Adrenal gland (tissue), 9 donors: ENCODE measurements at regions not wholly inside any gene's neighbourhood (a gene's known extent, or its start where the extent isn't known, plus 50 kb on each side); places are given as distances from the start of the nearest gene placed in this dataset.
"Not testable (repeated sequence)": the region's sequence is repeated elsewhere in the genome, so short reads cannot be mapped to it uniquely, and the experiment has no call there.

ENCODE experiments used
- DNase-seq, 7 donors: peaks; one replicate each; pipeline ENCODE4 v3.0.0-alpha.2; 2019 to 2020
- H3K27ac ChIP-seq, 5 donors: fragments of 200-600 bp; sonication (generic) in 4 of 5; 1 replicate in 3 of 5; 2 replicates in 2 of 5; pipeline versions ENCODE4 v1.5.1 to v1.8.0; 2016 to 2020; ENCODE audit warnings: mild to moderate bottlenecking in 1 of 5
- H3K27me3 ChIP-seq: fragments of 200-600 bp; 2 replicates; pipeline ENCODE4 v1.8.0; 2021
- H3K36me3 ChIP-seq, 2 donors: fragments of 200-600 bp; replicated peaks in 1 of 2; 1 replicate in 1 of 2; 2 replicates in 1 of 2; pipeline versions ENCODE4 v1.5.1 to v1.8.0; 2018 to 2022
- H3K4me1 ChIP-seq, 2 donors: fragments of 200-600 bp; replicated peaks in 1 of 2; 1 replicate in 1 of 2; 2 replicates in 1 of 2; pipeline versions ENCODE4 v1.5.1 to v1.8.0; 2018 to 2021
- H3K4me3 ChIP-seq, 4 donors: fragments of 200-600 bp; sonication (generic) in 3 of 4; one replicate each; pipeline ENCODE4 v1.5.1; 2016 to 2018
- H3K9me3 ChIP-seq, 3 donors: fragments of 200-600 bp; sonication (generic) in 1 of 3; replicated peaks in 1 of 3; 1 replicate in 2 of 3; 2 replicates in 1 of 3; pipeline versions ENCODE4 v1.5.1 to v1.8.0; 2016 to 2021
- CTCF ChIP-seq, 6 experiments: fragments of 450-650 bp in 4 of 6; fragments of 200-600 bp in 2 of 6; sonication (generic) in 1 of 6; IDR thresholded peaks; 1 replicate in 5 of 6; 2 replicates in 1 of 6; pipeline versions ENCODE4 v1.5.1 to v1.8.0; 2016 to 2021; ENCODE audit warnings: antibody characterized with exemption in 6 of 6, mild to moderate bottlenecking in 2 of 6, moderate library complexity in 1 of 6
- POLR2A ChIP-seq, 2 donors: fragments of 450-650 bp; IDR thresholded peaks; one replicate each; pipeline ENCODE4 v1.6.1; 2017; ENCODE audit warnings: antibody characterized with exemption in 2 of 2, mild to moderate bottlenecking in 2 of 2, moderate library complexity in 1 of 2
- WGBS, 4 donors: extraction: QIAGEN DNeasy Blood & Tissue Kit in 2 of 4; methylation state at CpG; one replicate each; pipeline versions ENCODE4 v1.1.5 to v1.1.7; 2013 to 2017; 5-methylcytosine and 5-hydroxymethylcytosine counted together
- intact Hi-C, 2 donors: fragments of 100-400 bp; cut with DNase I; formaldehyde crosslinking; loops; one replicate each; pipeline versions ENCODE4 v1.14.1 to v1.15.0; 2022 to 2023
- donor health status: healthy with polysubstance abuse.
- donor health status: Bipolar disorder and iron deficiency.
- donor health status: DM: yes; HTN: yes; CAD: no.
- donor health status: DM: no; HTN: no; CAD: no.
- donor health status: DM: no; HTN: no; CAD: no.

GRCh38 chr6:6878887-6879585 lies 228.7 kb upstream of the RREB1 start:
- Histone ChIP-seq H3K4me1 (peaks cover 0 to 5% of the 10 kb centered on the region in 2 donors), H3K27me3 (no peaks in the 10 kb centered on the region), H3K4me3 (no peak overlapping the region), H3K27ac (peak overlapping the region in 1 of 5 donors; percentile 30), H3K36me3 (no peaks in the 10 kb centered on the region), H3K9me3 (no peaks in the 10 kb centered on the region)
- no peak for DNase-seq
- intact Hi-C loops = no loop called here
- WGBS, 4 donors = 62 to 80% (median 73%) methylated on average over 7 of the region's 7 CpGs
- no peak for TF ChIP-seq POLR2A (IDR thresholded peaks at IDR 0.05)
- TF ChIP-seq CTCF (IDR thresholded peaks at IDR 0.05) = no peak

GRCh38 chr6:6879586-6879974 lies 228.2 kb upstream of the RREB1 start:
- H3K36me3 ChIP-seq, intact Hi-C loops, H3K4me1 ChIP-seq, DNase-seq, H3K27me3 ChIP-seq, H3K9me3 ChIP-seq, H3K4me3 ChIP-seq: not testable (repeated sequence)
- 48 to 62% (median 56%) methylated on average over 6 of the region's 6 CpGs for WGBS, 4 donors
- peak overlapping the region in 1 of 5 donors; percentile 30 for H3K27ac ChIP-seq

GRCh38 chr6:6880745-6881437 lies 226.9 kb upstream of the RREB1 start:
- DNase-seq = no peak
- TF ChIP-seq POLR2A (IDR thresholded peaks at IDR 0.05) = no peak
- TF ChIP-seq CTCF (IDR thresholded peaks at IDR 0.05) = no peak
- peaks cover 9 to 16% of the 10 kb centered on the region in 2 donors for H3K4me1 ChIP-seq
- no peaks in the 10 kb centered on the region for H3K36me3 ChIP-seq
- no peak overlapping the region for H3K4me3 ChIP-seq
- intact Hi-C loops = no loop called here
- WGBS, 4 donors = 79 to 87% (median 83%) methylated on average over 10 of the region's 10 CpGs
- H3K27ac ChIP-seq = no peak overlapping the region
- no peaks in the 10 kb centered on the region for H3K9me3 ChIP-seq
- no peaks in the 10 kb centered on the region for H3K27me3 ChIP-seq

- TF ChIP-seq POLR2A (IDR thresholded peaks at IDR 0.05) (no peak), CTCF (IDR thresholded peaks at IDR 0.05) (no peak)
- peaks cover 9 to 21% of the 10 kb centered on the region in 2 donors for H3K4me1 ChIP-seq
Measured at GRCh38 chr6:6881438-6882225, 226.1 kb upstream of the RREB1 start.

More at GRCh38 chr6:6881438-6882225, 226.1 kb upstream of the RREB1 start:
- H3K4me3 ChIP-seq = no peak overlapping the region
- no peaks in the 10 kb centered on the region for H3K27me3 ChIP-seq
- intact Hi-C loops = no loop called here
- 67 to 78% (median 74%) methylated on average over 4 of the region's 4 CpGs for WGBS, 4 donors
- H3K36me3 ChIP-seq = no peaks in the 10 kb centered on the region
- no peak for DNase-seq
- no peak overlapping the region for H3K27ac ChIP-seq
- no peaks in the 10 kb centered on the region for H3K9me3 ChIP-seq
